ENCODE measurements at regions not wholly inside any gene's neighbourhood (a gene's known extent, or its start where the extent isn't known, plus 50 kb on each side); places are given as distances from the start of the nearest gene placed in this dataset.

GRCh38 chr9:30718483-30718882, 1666.0 kb upstream of the ACO1 start:
- no peak overlapping the region for H3K4me3 ChIP-seq (replicated peaks in 1 of 3; ENCODE audit: insufficient read depth in 1 of 3, low read depth in 1 of 3, low read length in 3 of 3)
- no peak for TF ChIP-seq GATA2 (IDR thresholded peaks at IDR 0.05; ENCODE audit: insufficient read depth, insufficient read length, low read depth, low read length)
- no peak for TF ChIP-seq CTCF (IDR thresholded peaks at IDR 0.05; ENCODE audit: extremely low read depth in 1 of 2, insufficient read depth in 1 of 2, low read depth in 1 of 2, low read length in 2 of 2)
- TF ChIP-seq POLR2A (IDR thresholded peaks at IDR 0.05; ENCODE audit: low read depth, low read length): no peak
- TF ChIP-seq POLR2AphosphoS5 (IDR thresholded peaks at IDR 0.05; ENCODE audit: insufficient read depth, low read depth, low read length): no peak
- no peak for TF ChIP-seq MYC (IDR thresholded peaks at IDR 0.05; ENCODE audit: low read depth, low read length)
- no peak for TF ChIP-seq FOS (IDR thresholded peaks at IDR 0.05; ENCODE audit: borderline replicate concordance, insufficient read depth, low read length)
- DNase-seq (ENCODE audit: low read depth, low spot score) (no peak), FAIRE-seq (no peak)
- no peaks in the 10 kb centered on the region for H3K79me2 ChIP-seq (ENCODE audit: control insufficient read depth, insufficient read depth, low read length)
- H3K36me3 ChIP-seq (ENCODE audit: control insufficient read depth in 2 of 2, extremely low read depth in 1 of 2, insufficient read depth in 2 of 2, low read length in 2 of 2): no peaks in the 10 kb centered on the region
- no peak overlapping the region for H2AFZ ChIP-seq (ENCODE audit: low read depth, low read length)
- no peaks in the 10 kb centered on the region for H4K20me1 ChIP-seq (replicated peaks; ENCODE audit: control insufficient read depth, extremely low read depth, insufficient read depth, low read length)
- no peaks in the 10 kb centered on the region for H3K4me1 ChIP-seq (ENCODE audit: control insufficient read depth, extremely low read depth, insufficient read depth, low read length)
- intact Hi-C loops (cut with micrococcal nuclease) (no loop called here), dilution Hi-C loops (cut with MboI; ENCODE audit: extremely low pct_ligation_motif_present, low sequenced_read_pairs) (no loop called here)
- POLR2A ChIA-PET: no interaction called here
- no peak overlapping the region for H3K27ac ChIP-seq (ENCODE audit: insufficient read depth, low read depth, low read length)
- BruUV-seq (replicated peaks): no TSS peak
- H3K9me1 ChIP-seq (replicated peaks; ENCODE audit: control insufficient read depth, extremely low read depth, insufficient read depth, low read length): no peaks in the 10 kb centered on the region
- no peaks in the 10 kb centered on the region for H3K27me3 ChIP-seq (ENCODE audit: control insufficient read depth in 2 of 2, insufficient read depth in 2 of 2, low read length in 2 of 2)
- no peak overlapping the region for H3K9ac ChIP-seq (replicated peaks; ENCODE audit: extremely low read depth, insufficient read depth, low read length)
- no peak overlapping the region for H3K4me2 ChIP-seq (ENCODE audit: insufficient read depth, low read length)
- no peaks in the 10 kb centered on the region for H3K9me3 ChIP-seq (replicated peaks; ENCODE audit: control insufficient read depth, insufficient read depth, low read length)
- CTCF ChIA-PET: no interaction called here

GRCh38 chr9:30722065-30722464, 1662.4 kb upstream of the ACO1 start:
- no TSS peak for BruUV-seq (replicated peaks)
- ChIA-PET POLR2A (no interaction called here), CTCF (no interaction called here)
- H3K79me2 ChIP-seq (ENCODE audit: control insufficient read depth, insufficient read depth, low read length): no peaks in the 10 kb centered on the region
- H4K20me1 ChIP-seq (replicated peaks; ENCODE audit: control insufficient read depth, extremely low read depth, insufficient read depth, low read length): no peaks in the 10 kb centered on the region
- FAIRE-seq (no peak), DNase-seq (ENCODE audit: low read depth, low spot score) (no peak)
- H3K27me3 ChIP-seq (ENCODE audit: control insufficient read depth in 2 of 2, insufficient read depth in 2 of 2, low read length in 2 of 2): no peaks in the 10 kb centered on the region
- no peak overlapping the region for H3K27ac ChIP-seq (ENCODE audit: insufficient read depth, low read depth, low read length)
- no peak overlapping the region for H3K4me3 ChIP-seq (replicated peaks in 1 of 3; ENCODE audit: insufficient read depth in 1 of 3, low read depth in 1 of 3, low read length in 3 of 3)
- TF ChIP-seq POLR2AphosphoS5 (IDR thresholded peaks at IDR 0.05; ENCODE audit: insufficient read depth, low read depth, low read length): no peak
- no peak for TF ChIP-seq EZH2 (IDR thresholded peaks at IDR 0.05; ENCODE audit: borderline replicate concordance, low read depth, low read length, severe bottlenecking)
- TF ChIP-seq FOS (IDR thresholded peaks at IDR 0.05; ENCODE audit: borderline replicate concordance, insufficient read depth, low read length): no peak
- no peak for TF ChIP-seq CTCF (IDR thresholded peaks at IDR 0.05; ENCODE audit: extremely low read depth in 1 of 2, insufficient read depth in 1 of 2, low read depth in 1 of 2, low read length in 2 of 2)
- no peak for TF ChIP-seq MAX (IDR thresholded peaks at IDR 0.05; ENCODE audit: insufficient read depth, insufficient read length)
- H2AFZ ChIP-seq (ENCODE audit: low read depth, low read length): no peak overlapping the region
- dilution Hi-C loops (cut with MboI; ENCODE audit: extremely low pct_ligation_motif_present, low sequenced_read_pairs): no loop called here
- no peaks in the 10 kb centered on the region for H3K9me1 ChIP-seq (replicated peaks; ENCODE audit: control insufficient read depth, extremely low read depth, insufficient read depth, low read length)
- H3K9me3 ChIP-seq (replicated peaks; ENCODE audit: control insufficient read depth, insufficient read depth, low read length): no peaks in the 10 kb centered on the region
- intact Hi-C loops (cut with micrococcal nuclease): no loop called here
- H3K36me3 ChIP-seq (ENCODE audit: control insufficient read depth in 2 of 2, extremely low read depth in 1 of 2, insufficient read depth in 2 of 2, low read length in 2 of 2): no peaks in the 10 kb centered on the region
- H3K9ac ChIP-seq (replicated peaks; ENCODE audit: extremely low read depth, insufficient read depth, low read length): no peak overlapping the region
- no peak overlapping the region for H3K4me2 ChIP-seq (ENCODE audit: insufficient read depth, low read length)
- no peaks in the 10 kb centered on the region for H3K4me1 ChIP-seq (ENCODE audit: control insufficient read depth, extremely low read depth, insufficient read depth, low read length)
